Parathyroid adenoma (tissue), 2 donors: ENCODE measurements at regions not wholly inside any gene's neighbourhood (a gene's known extent, or its start where the extent isn't known, plus 50 kb on each side); places are given as distances from the start of the nearest gene placed in this dataset.

Experiments
- H2AFZ ChIP-seq: fragments of 300-600 bp; sonication (generic); one replicate; pipeline ENCODE4 v1.7.0; 2017; ENCODE audit warnings: antibody characterized with exemption, mild to moderate bottlenecking
- H3K27ac ChIP-seq: fragments of 300-600 bp; sonication (generic); one replicate; pipeline ENCODE4 v1.7.0; 2017
- H3K27me3 ChIP-seq: fragments of 300-600 bp; sonication (generic); one replicate; pipeline ENCODE4 v1.7.0; 2017; ENCODE audit warnings: low read length; ENCODE audit not compliant: control insufficient read depth, insufficient read depth
- H3K36me3 ChIP-seq: fragments of 300-600 bp; sonication (generic); one replicate; pipeline ENCODE4 v1.7.0; 2017; ENCODE audit warnings: low read length; ENCODE audit not compliant: control insufficient read depth, insufficient read depth
- H3K4me1 ChIP-seq: fragments of 300-600 bp; sonication (generic); one replicate; pipeline ENCODE4 v1.7.0; 2017; ENCODE audit warnings: control low read depth
- H3K4me2 ChIP-seq: fragments of 300-600 bp; sonication (generic); one replicate; pipeline ENCODE4 v1.7.0; 2017; ENCODE audit warnings: low read length
- H3K4me3 ChIP-seq: fragments of 300-600 bp; sonication (generic); one replicate; pipeline ENCODE4 v1.7.0; 2017; ENCODE audit warnings: low read depth, low read length
- H3K79me2 ChIP-seq: fragments of 300-600 bp; sonication (generic); one replicate; pipeline ENCODE4 v1.7.0; 2017; ENCODE audit warnings: control low read depth
- H3K9ac ChIP-seq: fragments of 300-600 bp; sonication (generic); one replicate; pipeline ENCODE4 v1.7.0; 2017; ENCODE audit warnings: mild to moderate bottlenecking
- H3K9me3 ChIP-seq: fragments of 300-600 bp; sonication (generic); one replicate; pipeline ENCODE4 v1.7.0; 2017; ENCODE audit warnings: low read length; ENCODE audit not compliant: control insufficient read depth
- TF ChIP-seq, protein P1 (sequence below): fragments of 300-600 bp; sonication (generic); IDR thresholded peaks from one replicate; pipeline ENCODE4 v1.7.0; 2017; ENCODE audit warnings: antibody characterized with exemption, mild to moderate bottlenecking
- donor health status: primary hyperparathyroidism.

- H3K36me3 ChIP-seq = no peaks in the 10 kb centered on the region
- no peaks in the 10 kb centered on the region for H3K4me1 ChIP-seq
- H3K79me2 ChIP-seq = no peaks in the 10 kb centered on the region
- no peak overlapping the region for H3K9ac ChIP-seq
- no peaks in the 10 kb centered on the region for H3K9me3 ChIP-seq
- TF ChIP-seq, protein P1, sequence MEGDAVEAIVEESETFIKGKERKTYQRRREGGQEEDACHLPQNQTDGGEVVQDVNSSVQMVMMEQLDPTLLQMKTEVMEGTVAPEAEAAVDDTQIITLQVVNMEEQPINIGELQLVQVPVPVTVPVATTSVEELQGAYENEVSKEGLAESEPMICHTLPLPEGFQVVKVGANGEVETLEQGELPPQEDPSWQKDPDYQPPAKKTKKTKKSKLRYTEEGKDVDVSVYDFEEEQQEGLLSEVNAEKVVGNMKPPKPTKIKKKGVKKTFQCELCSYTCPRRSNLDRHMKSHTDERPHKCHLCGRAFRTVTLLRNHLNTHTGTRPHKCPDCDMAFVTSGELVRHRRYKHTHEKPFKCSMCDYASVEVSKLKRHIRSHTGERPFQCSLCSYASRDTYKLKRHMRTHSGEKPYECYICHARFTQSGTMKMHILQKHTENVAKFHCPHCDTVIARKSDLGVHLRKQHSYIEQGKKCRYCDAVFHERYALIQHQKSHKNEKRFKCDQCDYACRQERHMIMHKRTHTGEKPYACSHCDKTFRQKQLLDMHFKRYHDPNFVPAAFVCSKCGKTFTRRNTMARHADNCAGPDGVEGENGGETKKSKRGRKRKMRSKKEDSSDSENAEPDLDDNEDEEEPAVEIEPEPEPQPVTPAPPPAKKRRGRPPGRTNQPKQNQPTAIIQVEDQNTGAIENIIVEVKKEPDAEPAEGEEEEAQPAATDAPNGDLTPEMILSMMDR = no peak
- no peak overlapping the region for H3K27ac ChIP-seq
- no peaks in the 10 kb centered on the region for H3K27me3 ChIP-seq
- no peak overlapping the region for H3K4me3 ChIP-seq
- H2AFZ ChIP-seq = no peak overlapping the region
- H3K4me2 ChIP-seq = no peak overlapping the region
Measured at GRCh38 chr3:87987952-87988351, 70.9 kb downstream of the CGGBP1 start.

- H3K9me3 ChIP-seq = no peaks in the 10 kb centered on the region
- no peak overlapping the region for H3K4me3 ChIP-seq
- TF ChIP-seq, protein P1 = no peak
- H3K4me2 ChIP-seq = no peak overlapping the region
- no peaks in the 10 kb centered on the region for H3K27me3 ChIP-seq
- no peaks in the 10 kb centered on the region for H3K36me3 ChIP-seq
- H3K79me2 ChIP-seq = no peaks in the 10 kb centered on the region
- no peak overlapping the region for H3K9ac ChIP-seq
- no peak overlapping the region for H3K27ac ChIP-seq
- H3K4me1 ChIP-seq = no peaks in the 10 kb centered on the region
- no peak overlapping the region for H2AFZ ChIP-seq
Measured at GRCh38 chr3:87982421-87982820, 76.4 kb downstream of the CGGBP1 start.

DNA sequence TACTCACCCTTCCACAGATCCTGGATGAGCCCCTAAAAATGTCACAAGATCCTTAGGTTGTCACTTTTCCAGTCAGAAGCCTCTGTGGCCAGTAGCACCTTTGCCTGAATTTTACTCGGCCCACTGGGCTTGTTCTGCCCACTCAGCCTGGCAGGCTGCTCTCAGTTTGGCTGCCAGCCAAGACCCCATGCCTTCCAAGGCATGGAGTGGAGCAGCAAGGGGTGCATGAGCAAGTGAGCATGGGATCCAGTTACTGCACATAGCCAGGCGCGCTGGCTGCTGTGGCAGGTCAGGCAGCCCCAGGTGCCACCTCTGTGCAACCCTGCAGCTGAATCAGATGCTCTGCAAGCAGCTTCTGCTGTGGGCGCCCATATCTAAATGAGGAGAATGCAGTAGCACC lies 79.3 kb downstream of the CGGBP1 start:
- TF ChIP-seq, protein P1 = no peak
- Histone ChIP-seq H3K27me3 (no peaks in the 10 kb centered on the region), H3K4me2 (no peak overlapping the region), H3K4me3 (no peak overlapping the region), H2AFZ (no peak overlapping the region), H3K9ac (no peak overlapping the region), H3K27ac (no peak overlapping the region), H3K79me2 (no peaks in the 10 kb centered on the region), H3K9me3 (no peaks in the 10 kb centered on the region), H3K36me3 (no peaks in the 10 kb centered on the region), H3K4me1 (no peaks in the 10 kb centered on the region)

GRCh38 chr3:87977765-87978164 lies 81.0 kb downstream of the CGGBP1 start:
- Histone ChIP-seq H3K27ac (no peak overlapping the region), H3K36me3 (no peaks in the 10 kb centered on the region), H2AFZ (no peak overlapping the region), H3K27me3 (no peaks in the 10 kb centered on the region), H3K4me2 (no peak overlapping the region), H3K9ac (no peak overlapping the region), H3K9me3 (no peaks in the 10 kb centered on the region), H3K79me2 (no peaks in the 10 kb centered on the region), H3K4me3 (no peak overlapping the region), H3K4me1 (no peaks in the 10 kb centered on the region)
- TF ChIP-seq, protein P1 = no peak

GRCh38 chr3:87975716-87976115 lies 83.1 kb downstream of the CGGBP1 start:
- Histone ChIP-seq H3K4me1 (no peaks in the 10 kb centered on the region), H3K9me3 (no peaks in the 10 kb centered on the region), H3K27me3 (no peaks in the 10 kb centered on the region), H3K4me3 (no peak overlapping the region), H3K79me2 (no peaks in the 10 kb centered on the region), H3K36me3 (no peaks in the 10 kb centered on the region), H3K4me2 (no peak overlapping the region), H2AFZ (no peak overlapping the region), H3K27ac (no peak overlapping the region), H3K9ac (no peak overlapping the region)
- TF ChIP-seq, protein P1 = no peak
